Natural killer cell (primary cell): ENCODE measurements at regions not wholly inside any gene's neighbourhood (a gene's known extent, or its start where the extent isn't known, plus 50 kb on each side); places are given as distances from the start of the nearest gene placed in this dataset.
"Not testable (repeated sequence)": the region's sequence is repeated elsewhere in the genome, so short reads cannot be mapped to it uniquely, and the experiment has no call there.

Experiments used
- ATAC-seq, 3 donors: fragments of 150-1000 bp in 2 of 3; fragments of 200-7000 bp in 1 of 3; cut with Tn5 transposase; 1 replicate in 1 of 3; 2 replicates in 2 of 3; pipeline ENCODE4 v1.10.0; 2021; ENCODE audit warnings: mild to moderate bottlenecking in 2 of 3, moderate library complexity in 2 of 3
- DNase-seq, 2 donors: peaks; one replicate each; pipeline versions ENCODE4 v3.0.0 to v3.0.0-alpha.2; 2013 to 2021; ENCODE audit warnings: mixed read lengths in 1 of 2
- H3K27ac ChIP-seq: one replicate; pipeline ENCODE4 v1.5.1; 2013; ENCODE audit warnings: mild to moderate bottlenecking, low read length
- H3K27me3 ChIP-seq: one replicate; pipeline ENCODE4 v1.6.1; 2013; ENCODE audit warnings: low read length; ENCODE audit not compliant: control insufficient read depth, insufficient read depth
- H3K36me3 ChIP-seq: one replicate; pipeline ENCODE4 v1.6.1; 2013; ENCODE audit warnings: low read length; ENCODE audit not compliant: control insufficient read depth, insufficient read depth
- H3K4me1 ChIP-seq: one replicate; pipeline ENCODE4 v1.6.1; 2013; ENCODE audit warnings: low read length; ENCODE audit not compliant: control insufficient read depth, insufficient read depth
- H3K4me3 ChIP-seq: one replicate; pipeline ENCODE4 v1.5.1; 2013; ENCODE audit warnings: low read length
- H3K9me3 ChIP-seq: one replicate; pipeline ENCODE4 v1.6.1; 2013; ENCODE audit warnings: low read length; ENCODE audit not compliant: control insufficient read depth, insufficient read depth
- H3K27ac Mint-ChIP-seq, 2 donors: one replicate each; pipeline ENCODE4 v1.8.0; 2022; ENCODE audit warnings: mild to moderate bottlenecking in 2 of 2, mixed read lengths in 2 of 2, moderate library complexity in 1 of 2
- H3K27me3 Mint-ChIP-seq, 2 donors: one replicate each; pipeline ENCODE4 v1.8.0; 2022; ENCODE audit warnings: low read depth in 2 of 2, mixed read lengths in 2 of 2
- H3K36me3 Mint-ChIP-seq: one replicate; pipeline ENCODE4 v1.8.0; 2022; ENCODE audit warnings: mixed read lengths
- H3K4me1 Mint-ChIP-seq, 2 donors: one replicate each; pipeline ENCODE4 v1.8.0; 2022; ENCODE audit warnings: mixed read lengths in 2 of 2
- H3K4me3 Mint-ChIP-seq: one replicate; pipeline ENCODE4 v1.8.0; 2022; ENCODE audit warnings: mild to moderate bottlenecking, moderate library complexity, mixed read lengths
- H3K9me3 Mint-ChIP-seq, 2 donors: one replicate each; pipeline ENCODE4 v1.8.0; 2022; ENCODE audit warnings: mixed read lengths in 2 of 2
- CTCF ChIP-seq: fragments of 200-600 bp; IDR thresholded peaks from one replicate; pipeline ENCODE4 v1.8.0; 2022; ENCODE audit warnings: antibody characterized with exemption
- whole genome bisulfite sequencing: methylation state at CpG from one replicate; pipeline ENCODE4 v1.1.7; 2013; ENCODE audit warnings: missing lambda C conversion rate; ENCODE audit not compliant: insufficient coverage; 5-methylcytosine and 5-hydroxymethylcytosine counted together
- intact Hi-C: fragments of 100-400 bp; cut with micrococcal nuclease; formaldehyde crosslinking; loops from one replicate; pipeline ENCODE4 v1.14.2; 2022

DNA sequence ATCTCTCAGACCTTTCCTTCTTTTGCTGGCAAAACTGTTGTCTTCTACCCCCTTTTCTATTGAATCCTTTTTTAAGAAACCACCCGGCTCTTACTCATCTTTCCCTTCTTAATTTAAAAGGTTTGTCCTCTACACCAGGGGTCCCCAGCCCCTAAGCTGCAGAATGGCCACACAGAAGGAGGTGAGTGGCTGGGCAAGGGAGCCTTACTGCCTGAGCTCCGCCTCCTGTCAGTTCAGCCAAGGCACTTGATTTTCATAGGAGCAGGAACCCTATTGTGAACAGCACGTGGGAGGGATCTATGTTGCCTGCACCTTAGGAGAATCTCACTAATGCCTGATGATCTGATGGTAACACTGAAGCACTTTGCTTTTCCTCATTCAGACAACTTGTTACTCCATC lies 726.3 kb upstream of the INTU start:
- H3K9me3 Mint-ChIP-seq, result peaks cover 6 to 19% of the 10 kb centered on the region in 2 donors
- no peaks in the 10 kb centered on the region for H3K4me1 ChIP-seq
- no peaks in the 10 kb centered on the region for H3K4me1 Mint-ChIP-seq
- no peak overlapping the region for H3K4me3 Mint-ChIP-seq
- H3K27ac ChIP-seq, result no peak overlapping the region
- no peaks in the 10 kb centered on the region for H3K36me3 Mint-ChIP-seq
- WGBS, result 73% methylated on average over 3 of the region's 3 CpGs
- H3K27me3 ChIP-seq, result no peaks in the 10 kb centered on the region
- intact Hi-C loops, result no loop called here
- no peaks in the 10 kb centered on the region for H3K36me3 ChIP-seq
- ATAC-seq (no peak), DNase-seq (no peak)
- TF ChIP-seq CTCF, result no peak
- H3K4me3 ChIP-seq, result no peak overlapping the region
- H3K27ac Mint-ChIP-seq, result no peak overlapping the region
- H3K9me3 ChIP-seq, result no peaks in the 10 kb centered on the region
- no peaks in the 10 kb centered on the region for H3K27me3 Mint-ChIP-seq

DNA sequence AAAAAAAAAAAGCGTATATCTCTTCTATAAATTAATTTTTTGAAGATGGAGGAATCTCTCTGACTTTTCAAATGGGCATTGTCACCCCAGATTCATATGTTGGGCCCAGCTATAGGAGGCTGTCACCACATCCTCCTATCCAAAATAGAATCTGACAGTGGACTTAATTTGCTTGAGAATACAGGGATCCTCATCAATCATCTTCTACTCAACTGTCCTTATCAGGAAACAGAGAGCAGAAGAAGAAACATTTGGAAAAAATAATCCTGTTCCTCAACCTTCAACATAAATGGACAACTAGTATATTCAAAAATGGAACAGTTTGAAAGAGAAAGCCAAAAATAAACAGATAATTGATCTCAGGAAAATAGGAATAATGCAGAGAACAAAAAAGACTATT lies 725.4 kb upstream of the INTU start:
- Mint-ChIP-seq H3K9me3 (peaks cover 9 to 22% of the 10 kb centered on the region in 2 donors), H3K4me1 (no peaks in the 10 kb centered on the region), H3K36me3 (no peaks in the 10 kb centered on the region), H3K27me3 (no peaks in the 10 kb centered on the region), H3K4me3 (no peak overlapping the region), H3K27ac (no peak overlapping the region)
- intact Hi-C loops, result no loop called here
- Histone ChIP-seq H3K9me3 (no peaks in the 10 kb centered on the region), H3K36me3 (no peaks in the 10 kb centered on the region), H3K4me3 (no peak overlapping the region), H3K27ac (no peak overlapping the region), H3K4me1 (no peaks in the 10 kb centered on the region), H3K27me3 (no peaks in the 10 kb centered on the region)
- ATAC-seq (no peak), DNase-seq (no peak)
- no peak for TF ChIP-seq CTCF
- no CpG with 5 or more reads among the region's 1 CpG for WGBS

- 50% methylated on average over 2 of the region's 3 CpGs for WGBS
- no peak overlapping the region for H3K4me3 Mint-ChIP-seq
- H3K4me1 Mint-ChIP-seq, result no peaks in the 10 kb centered on the region
- no peaks in the 10 kb centered on the region for H3K27me3 Mint-ChIP-seq
- DNase-seq (no peak), ATAC-seq (no peak)
- intact Hi-C loops, result no loop called here
- Histone ChIP-seq H3K9me3 (no peaks in the 10 kb centered on the region), H3K36me3 (no peaks in the 10 kb centered on the region), H3K4me1 (no peaks in the 10 kb centered on the region), H3K4me3 (no peak overlapping the region), H3K27ac (no peak overlapping the region), H3K27me3 (no peaks in the 10 kb centered on the region)
- no peak for TF ChIP-seq CTCF
- peaks cover 7% of the 10 kb centered on the region for H3K36me3 Mint-ChIP-seq
- peaks cover 12 to 28% of the 10 kb centered on the region in 2 donors for H3K9me3 Mint-ChIP-seq
- no peak overlapping the region for H3K27ac Mint-ChIP-seq
These were observed 716.6 kb upstream of the INTU start for GRCh38 chr4:126916049-126916625.

DNA sequence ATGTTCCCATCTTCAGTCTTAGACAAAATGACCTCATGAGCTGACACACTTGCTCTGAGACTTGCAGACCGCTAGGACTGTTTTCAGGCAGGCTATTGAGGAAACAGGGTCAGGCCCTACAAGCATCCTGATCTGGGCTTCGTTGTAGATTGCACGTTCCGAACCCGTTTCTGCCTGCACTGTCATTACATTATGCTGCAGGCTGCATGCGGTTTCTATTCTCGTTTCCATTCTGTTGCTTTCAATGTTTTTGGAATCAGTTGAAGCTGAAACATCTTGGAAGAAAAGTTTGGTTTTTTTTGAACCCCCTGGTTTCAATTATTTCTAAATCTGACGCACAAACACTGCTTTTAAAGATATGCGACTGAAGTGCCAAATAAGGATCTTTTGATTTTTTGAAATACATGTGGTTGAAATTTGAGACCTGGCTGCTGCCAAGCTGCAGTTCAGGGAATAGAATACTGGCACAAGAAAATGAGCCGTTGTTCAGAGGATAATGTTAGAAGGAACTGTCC lies 716.1 kb upstream of the INTU start:
- Mint-ChIP-seq H3K4me1 (no peaks in the 10 kb centered on the region), H3K36me3 (peaks cover 7% of the 10 kb centered on the region), H3K9me3 (peaks cover 14 to 28% of the 10 kb centered on the region in 2 donors), H3K27ac (no peak overlapping the region), H3K4me3 (no peak overlapping the region), H3K27me3 (no peaks in the 10 kb centered on the region)
- Histone ChIP-seq H3K27me3 (no peaks in the 10 kb centered on the region), H3K4me3 (no peak overlapping the region), H3K9me3 (no peaks in the 10 kb centered on the region), H3K4me1 (no peaks in the 10 kb centered on the region), H3K27ac (no peak overlapping the region), H3K36me3 (no peaks in the 10 kb centered on the region)
- intact Hi-C loops, result no loop called here
- no peak for TF ChIP-seq CTCF
- ATAC-seq, result no peak
- no peak for DNase-seq
- WGBS, result 88% methylated on average over 10 of the region's 10 CpGs

GRCh38 chr4:126922328-126922938 lies 710.3 kb upstream of the INTU start:
- H3K4me1 ChIP-seq, H3K27ac ChIP-seq, H3K4me1 Mint-ChIP-seq, H3K4me3 Mint-ChIP-seq, H3K27me3 ChIP-seq, intact Hi-C loops, H3K4me3 ChIP-seq, DNase-seq, ATAC-seq, H3K27ac Mint-ChIP-seq, H3K36me3 ChIP-seq, H3K27me3 Mint-ChIP-seq, H3K36me3 Mint-ChIP-seq, H3K9me3 ChIP-seq: not testable (repeated sequence)
- peaks cover 7 to 15% of the 10 kb centered on the region in 2 donors for H3K9me3 Mint-ChIP-seq
- 90% methylated on average over 3 of the region's 3 CpGs for WGBS
